GM12874 (cell line): ENCODE measurements at regions not wholly inside any gene's neighbourhood (a gene's known extent, or its start where the extent isn't known, plus 50 kb on each side); places are given as distances from the start of the nearest gene placed in this dataset.

ENCODE experiments used
- CTCF ChIP-seq: IDR thresholded peaks from 2 replicates; pipeline ENCODE4 v1.5.1; 2011; ENCODE audit warnings: low read depth, mild to moderate bottlenecking, control low read depth, low read length, moderate library complexity; ENCODE audit not compliant: insufficient read depth

DNA sequence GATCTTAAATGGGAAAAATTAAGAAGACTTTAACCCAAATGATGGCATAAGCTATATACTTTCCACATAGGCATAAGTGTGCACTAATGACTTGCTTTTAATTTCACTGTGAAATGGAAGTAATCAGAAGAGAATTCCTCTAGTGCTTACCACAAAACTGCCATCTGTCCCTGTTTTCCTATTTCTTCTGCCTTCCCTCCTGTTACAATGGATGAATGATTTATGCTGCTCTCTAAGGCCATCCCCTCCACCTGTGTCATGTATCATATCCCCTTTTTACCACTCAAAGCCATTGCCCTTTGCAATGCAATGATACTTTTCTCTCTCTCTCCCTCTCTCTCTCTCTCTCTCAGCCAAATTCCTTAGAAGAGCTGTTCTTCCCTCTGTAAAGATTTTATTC lies 109.1 kb downstream of the C12orf50 start:
- no peak for TF ChIP-seq CTCF

DNA sequence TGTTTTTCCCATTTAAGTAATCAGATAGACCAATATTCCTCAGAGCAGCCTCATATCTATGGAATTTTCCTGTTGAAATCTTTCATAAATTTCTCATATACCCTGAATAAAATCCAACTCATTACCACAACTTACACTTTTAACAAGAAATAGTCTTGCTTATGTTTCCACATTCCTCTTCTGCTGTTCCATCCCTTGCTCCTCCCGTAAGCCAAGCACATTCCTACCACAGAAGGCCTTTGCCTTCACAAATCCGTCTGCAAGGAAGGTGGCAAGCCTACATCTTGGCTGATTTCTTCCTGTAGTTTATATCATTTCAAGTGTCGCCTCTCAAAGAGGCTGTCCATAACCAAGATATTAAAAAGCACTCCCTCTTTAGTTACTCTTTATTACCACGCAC lies 127.7 kb downstream of the C12orf50 start:
- TF ChIP-seq CTCF: no peak

GRCh38 chr12:87897662-87898061 lies 131.5 kb downstream of the C12orf50 start:
- no peak for TF ChIP-seq CTCF

GRCh38 chr12:87883806-87884205 lies 145.4 kb downstream of the C12orf50 start:
- TF ChIP-seq CTCF: no peak

DNA sequence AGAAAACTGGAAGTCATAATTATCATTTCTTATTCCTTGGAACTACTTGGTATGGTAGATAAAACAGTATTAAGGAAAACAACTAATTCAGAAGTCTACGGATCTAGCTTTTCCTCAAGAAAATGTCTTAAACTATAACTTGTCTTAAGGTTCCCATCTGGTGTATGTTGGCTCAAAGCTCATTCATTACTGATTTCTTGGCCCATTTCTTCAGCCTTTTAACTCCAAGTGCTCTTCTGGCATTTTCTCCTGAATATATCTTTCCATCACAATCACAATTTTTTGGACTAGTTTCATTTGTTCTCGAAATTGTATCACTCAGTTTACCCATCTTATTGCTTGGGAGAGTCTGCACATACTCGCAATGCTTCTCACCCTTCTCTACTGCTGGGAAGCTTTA lies 150.1 kb downstream of the C12orf50 start:
- no peak for TF ChIP-seq CTCF

GRCh38 chr12:87870493-87871460 lies 158.4 kb downstream of the C12orf50 start:
- no peak for TF ChIP-seq CTCF

DNA sequence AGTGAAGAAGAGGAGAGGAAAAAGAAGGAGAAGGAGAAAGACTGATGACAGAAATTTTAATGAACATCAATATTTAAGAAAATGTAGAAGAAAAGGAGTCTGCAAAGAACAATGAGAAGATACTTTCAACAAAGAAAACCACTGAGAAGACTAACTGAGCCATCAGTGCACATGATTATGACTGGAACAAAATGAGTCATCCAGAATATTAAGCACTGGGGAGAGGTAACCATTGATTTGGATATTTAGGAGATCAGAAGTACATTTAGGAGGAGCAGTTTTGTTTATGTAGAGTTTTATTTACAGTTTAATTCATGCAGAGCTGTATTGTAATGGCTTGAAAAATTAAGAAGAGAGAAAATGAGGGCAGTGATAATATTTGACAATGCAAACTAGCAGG lies 159.1 kb downstream of the C12orf50 start:
- TF ChIP-seq CTCF: no peak
